ENCODE measurements at regions not wholly inside any gene's neighbourhood (a gene's known extent, or its start where the extent isn't known, plus 50 kb on each side); places are given as distances from the start of the nearest gene placed in this dataset.

GRCh38 chrX:45980726-45981125 lies 564.5 kb downstream of the ZNF674 start:
- Histone ChIP-seq H3K9ac (ENCODE audit: extremely low read depth, insufficient read length, low read length) (no peak overlapping the region), H3K23me2 (ENCODE audit: insufficient read length, low read depth, low read length, poor library complexity, severe bottlenecking) (no peaks in the 10 kb centered on the region), H3K56ac (ENCODE audit: insufficient read length, low read depth, low read length) (no peak overlapping the region), H3K27me3 (ENCODE audit: insufficient read depth, low read length) (no peaks in the 10 kb centered on the region), H4K20me1 (ENCODE audit: control insufficient read depth, insufficient read depth, insufficient read length) (no peaks in the 10 kb centered on the region), H2BK20ac (ENCODE audit: low read depth, low read length, poor library complexity, severe bottlenecking) (no peak overlapping the region), H4K8ac (replicated peaks; ENCODE audit: insufficient read length, low read depth, low read length) (no peak overlapping the region), H3K27ac (ENCODE audit: insufficient read length, low read depth, low read length) (no peak overlapping the region), H3K18ac (ENCODE audit: insufficient read length, low read depth, low read length) (no peak overlapping the region), H2BK120ac (ENCODE audit: low read depth, low read length, poor library complexity, severe bottlenecking) (no peak overlapping the region), H4K5ac (ENCODE audit: insufficient read length, low read depth, low read length) (no peak overlapping the region), H3K4me2 (ENCODE audit: insufficient read depth, insufficient read length, low read length) (no peak overlapping the region), H3K9me3 (ENCODE audit: control insufficient read depth, low read depth, low read length) (no peaks in the 10 kb centered on the region), H2BK5ac (ENCODE audit: insufficient read length, low read length) (no peak overlapping the region), H2AFZ (ENCODE audit: low read length) (no peak overlapping the region), H3K4ac (ENCODE audit: low read depth, low read length) (no peak overlapping the region), H3K79me1 (ENCODE audit: insufficient read depth, low read depth, low read length, poor library complexity, severe bottlenecking) (no peaks in the 10 kb centered on the region), H3T11ph (ENCODE audit: low read length) (no peak overlapping the region), H2BK12ac (ENCODE audit: insufficient read length, low read depth, low read length) (no peak overlapping the region), H2AK5ac (ENCODE audit: insufficient read length, low read length) (no peak overlapping the region), H2BK15ac (ENCODE audit: low read depth, low read length) (no peak overlapping the region), H3K4me1 (ENCODE audit: insufficient read depth, low read length) (no peaks in the 10 kb centered on the region; the same call in 1 of the 2 replicates), H3K23ac (ENCODE audit: insufficient read length, low read depth, low read length) (no peak overlapping the region), H4K91ac (ENCODE audit: insufficient read length, low read depth, low read length) (no peak overlapping the region), H3K14ac (ENCODE audit: insufficient read depth, low read length) (no peak overlapping the region), H3K79me2 (ENCODE audit: insufficient read depth, low read length) (no peaks in the 10 kb centered on the region)
- no peaks in the 10 kb centered on the region for H3K27me3 Mint-ChIP-seq (ENCODE audit: low read depth)
- no peak overlapping the region for H3K4me3 Mint-ChIP-seq
- peaks cover 10 to 17% of the 10 kb centered on the region in 2 experiments for H3K4me1 Mint-ChIP-seq
- no peak overlapping the region for H3K27ac Mint-ChIP-seq
- DNase-seq: no peak
- H3K9me3 Mint-ChIP-seq: peaks cover 58 to 70% of the 10 kb centered on the region in 2 experiments
- no peak for TF ChIP-seq CTCF (conservative IDR thresholded peaks at IDR 0.05)
- WGBS (ENCODE audit: extremely low coverage, insufficient read length, low lambda C conversion rate): no CpG with 5 or more reads among the region's 2 CpGs
- peaks cover 5 to 21% (median 10%) of the 10 kb centered on the region in 3 experiments; a peak in 5 of 7 replicates for H3K36me3 Mint-ChIP-seq (ENCODE audit: insufficient read depth in 1 of 3, low read depth in 3 of 3)
